Keratinocyte (primary cell): ENCODE measurements at regions not wholly inside any gene's neighbourhood (a gene's known extent, or its start where the extent isn't known, plus 50 kb on each side); places are given as distances from the start of the nearest gene placed in this dataset.

Experiments used
- DNase-seq: peaks from one replicate; pipeline ENCODE4 v3.0.0-alpha.2; 2011; ENCODE audit warnings: low read depth, missing footprints, low spot score
- FAIRE-seq: peaks from 2 replicates; lab custom pipeline; 2011; peaks lifted over from hg19 to GRCh38; lab: Jason Lieb, UNC
- H2AFZ ChIP-seq: 2 replicates; pipeline ENCODE4 v1.6.0; 2012; ENCODE audit warnings: low read length, control low read depth, inconsistent platforms; ENCODE audit not compliant: control insufficient read depth
- H3K27ac ChIP-seq: 2 replicates; pipeline ENCODE4 v1.5.1; 2011; ENCODE audit warnings: low read length; ENCODE audit not compliant: control insufficient read depth, insufficient read depth
- H3K27me3 ChIP-seq: 3 replicates; pipeline ENCODE4 v1.6.0; 2011; ENCODE audit warnings: low read length; ENCODE audit not compliant: control insufficient read depth, insufficient read depth; ENCODE audit errors: extremely low read depth
- H3K36me3 ChIP-seq, 2 experiments: 2 replicates in 1 of 2; 3 replicates in 1 of 2; pipeline ENCODE4 v1.5.1; 2011; ENCODE audit warnings: low read length in 2 of 2, mild to moderate bottlenecking in 1 of 2; ENCODE audit not compliant: control insufficient read depth in 2 of 2, insufficient read depth in 2 of 2; ENCODE audit errors: extremely low read depth in 1 of 2
- H3K4me1 ChIP-seq: 3 replicates; pipeline ENCODE4 v1.5.1; 2011; ENCODE audit warnings: low read length; ENCODE audit not compliant: control insufficient read depth, insufficient read depth; ENCODE audit errors: extremely low read depth
- H3K4me2 ChIP-seq: 3 replicates; pipeline ENCODE4 v1.6.0; 2011; ENCODE audit warnings: low read depth, low read length; ENCODE audit not compliant: control insufficient read depth, insufficient read depth; ENCODE audit errors: extremely low read depth
- H3K4me3 ChIP-seq, 3 experiments: fragments of 200-600 bp in 1 of 3; sonication (generic) in 1 of 3; 2 replicates in 2 of 3; 3 replicates in 1 of 3; pipeline ENCODE4 v1.5.1; 2011 to 2016; ENCODE audit warnings: low read length in 3 of 3, mild to moderate bottlenecking in 3 of 3, control low read depth in 2 of 3, inconsistent platforms in 1 of 3, low read depth in 1 of 3, mixed read lengths in 1 of 3, mixed run types in 1 of 3, moderate library complexity in 1 of 3; ENCODE audit not compliant: control insufficient read depth in 2 of 3, insufficient read depth in 2 of 3; ENCODE audit errors: extremely low read depth in 1 of 3
- H3K79me2 ChIP-seq: 2 replicates; pipeline ENCODE4 v1.6.0; 2012; ENCODE audit warnings: low read length; ENCODE audit not compliant: control insufficient read depth, insufficient read depth
- H3K9ac ChIP-seq: 3 replicates; pipeline ENCODE4 v1.6.0; 2011; ENCODE audit warnings: low read length; ENCODE audit not compliant: control insufficient read depth, insufficient read depth; ENCODE audit errors: extremely low read depth
- H3K9me1 ChIP-seq: 3 replicates; pipeline ENCODE4 v1.6.0; 2011; ENCODE audit warnings: low read length; ENCODE audit not compliant: control insufficient read depth, insufficient read depth; ENCODE audit errors: extremely low read depth
- H3K9me3 ChIP-seq: 2 replicates; pipeline ENCODE4 v1.5.1; 2012; ENCODE audit warnings: low read depth, low read length; ENCODE audit not compliant: control insufficient read depth
- H4K20me1 ChIP-seq: 3 replicates; pipeline ENCODE4 v1.6.0; 2011; ENCODE audit warnings: low read length; ENCODE audit not compliant: control insufficient read depth, insufficient read depth; ENCODE audit errors: extremely low read depth
- CTCF ChIP-seq, 3 experiments: IDR thresholded peaks in 1 of 3; conservative IDR thresholded peaks in 1 of 3; optimal IDR thresholded peaks in 1 of 3; 2 replicates in 2 of 3; 3 replicates in 1 of 3; pipeline versions ENCODE3 to v1.5.1; 2011; ENCODE audit warnings: low read length in 3 of 3, mild to moderate bottlenecking in 3 of 3, moderate library complexity in 2 of 3, control low read depth in 1 of 3, inconsistent platforms in 1 of 3; ENCODE audit not compliant: insufficient read depth in 2 of 3; ENCODE audit errors: extremely low read depth in 1 of 3
- EZH2 ChIP-seq: IDR thresholded peaks from one replicate; pipeline ENCODE4 v1.6.1; 2012; ENCODE audit warnings: inconsistent platforms, mild to moderate bottlenecking, low read length, moderate library complexity
- dilution Hi-C: fragments of 300-500 bp; cut with MboI; formaldehyde crosslinking; loops from one replicate; pipeline ENCODE4 v1.7.0; 2020; ENCODE audit warnings: low sequenced_read_pairs; ENCODE audit not compliant: extremely low pct_ligation_motif_present

GRCh38 chr11:134599299-134599771, 187.3 kb upstream of the B3GAT1 start:
- FAIRE-seq (no peak), DNase-seq (no peak)
- Histone ChIP-seq H3K36me3 (no peaks in the 10 kb centered on the region), H3K4me1 (no peaks in the 10 kb centered on the region), H3K27ac (no peak overlapping the region), H2AFZ (no peak overlapping the region), H3K9ac (no peak overlapping the region), H3K9me1 (no peaks in the 10 kb centered on the region), H3K9me3 (no peaks in the 10 kb centered on the region), H3K27me3 (no peaks in the 10 kb centered on the region), H4K20me1 (no peaks in the 10 kb centered on the region), H3K4me3 (no peak overlapping the region), H3K79me2 (no peaks in the 10 kb centered on the region), H3K4me2 (no peak overlapping the region)
- dilution Hi-C loops, result no loop called here
- TF ChIP-seq EZH2 (no peak), CTCF (optimal IDR thresholded peaks at IDR 0.05 in 1 of 3, IDR thresholded peaks at IDR 0.05 in 1 of 3, conservative IDR thresholded peaks at IDR 0.05 in 1 of 3; ENCODE audit: extremely low read depth in 1 of 3, insufficient read depth in 2 of 3, low read length in 3 of 3) (no peak)

GRCh38 chr11:134598368-134598767, 186.3 kb upstream of the B3GAT1 start:
- Histone ChIP-seq H3K4me2 (no peak overlapping the region), H3K36me3 (no peaks in the 10 kb centered on the region), H3K4me1 (no peaks in the 10 kb centered on the region), H3K9me3 (no peaks in the 10 kb centered on the region), H3K4me3 (no peak overlapping the region), H3K27ac (no peak overlapping the region), H3K27me3 (no peaks in the 10 kb centered on the region), H2AFZ (no peak overlapping the region), H3K9me1 (no peaks in the 10 kb centered on the region), H4K20me1 (no peaks in the 10 kb centered on the region), H3K9ac (no peak overlapping the region), H3K79me2 (no peaks in the 10 kb centered on the region)
- FAIRE-seq (no peak), DNase-seq (no peak)
- no peak for TF ChIP-seq EZH2
- TF ChIP-seq CTCF (optimal IDR thresholded peaks at IDR 0.05 in 1 of 3, IDR thresholded peaks at IDR 0.05 in 1 of 3, conservative IDR thresholded peaks at IDR 0.05 in 1 of 3; ENCODE audit: extremely low read depth in 1 of 3, insufficient read depth in 2 of 3, low read length in 3 of 3), result no peak
- dilution Hi-C loops, result no loop called here
